ENCODE measurements at regions not wholly inside any gene's neighbourhood (a gene's known extent, or its start where the extent isn't known, plus 50 kb on each side); places are given as distances from the start of the nearest gene placed in this dataset.

DNA sequence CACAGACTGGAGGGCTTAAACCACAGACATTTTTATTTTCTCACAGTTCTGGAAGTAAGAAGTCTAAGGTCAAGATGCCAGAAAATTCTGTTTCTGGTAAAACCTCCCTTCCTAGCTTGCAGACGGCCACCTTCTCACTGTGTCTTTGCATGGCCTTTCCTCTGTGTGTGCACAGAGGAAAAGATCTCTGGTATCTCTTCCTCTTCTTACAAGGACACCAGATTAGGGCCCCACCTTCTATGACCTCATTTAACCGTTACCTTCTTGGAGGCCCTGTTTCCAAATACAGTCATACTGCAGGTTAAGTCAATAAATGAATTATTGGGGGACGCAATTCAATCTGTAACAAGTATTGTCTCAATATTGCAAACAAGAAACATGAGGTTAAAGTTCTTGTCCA is 63.0 kb upstream of the PRDX6 start (continued):
- TF ChIP-seq TCF7 (IDR thresholded peaks at IDR 0.05; ENCODE audit: borderline replicate concordance) (peak; percentile 34; the same call in 1 of the 2 replicates), HDAC2 (IDR thresholded peaks at IDR 0.05) (no peak), SPI1 (IDR thresholded peaks at IDR 0.05; ENCODE audit: borderline replicate concordance, insufficient read depth, low read depth, low read length) (peak; percentile 86), TCF3 (IDR thresholded peaks at IDR 0.05; ENCODE audit: borderline replicate concordance, insufficient read depth, low read depth, low read length) (0 out of 2 replicates have a peak, but pooled peaks have one; percentile 17), SMAD5 (IDR thresholded peaks at IDR 0.05; ENCODE audit: low read depth) (peak; percentile 88), CBFB (IDR thresholded peaks at IDR 0.05; ENCODE audit: low read depth) (peak; percentile 90), SMARCA5 (IDR thresholded peaks at IDR 0.05) (no peak), POLR2AphosphoS5 (IDR thresholded peaks at IDR 0.05; ENCODE audit: low read length) (peak; percentile 87), NR2F1 (conservative IDR thresholded peaks at IDR 0.05) (peak; percentile 43; the same call in 1 of the 2 replicates), MYB (IDR thresholded peaks at IDR 0.05; ENCODE audit: borderline replicate concordance, low read depth, low read length) (peak; percentile 72; the same call in 1 of the 2 replicates), YY1 (IDR thresholded peaks at IDR 0.05; ENCODE audit: low read depth, low read length) (peak; percentile 51; the same call in 1 of the 2 replicates), YBX1 (IDR thresholded peaks at IDR 0.05) (no peak), CBX3 (IDR thresholded peaks at IDR 0.05; ENCODE audit: borderline replicate concordance, low read depth) (no peak), ATF7 (IDR thresholded peaks at IDR 0.05; ENCODE audit: low read depth) (peak; percentile 94), POLR2AphosphoS2 (IDR thresholded peaks at IDR 0.05; ENCODE audit: low read depth, low read length) (0 out of 2 replicates have a peak, but pooled peaks have one; percentile 40), POLR2A (IDR thresholded peaks at IDR 0.05; ENCODE audit: low read depth, low read length) (peak; percentile 72), TBL1XR1 (IDR thresholded peaks at IDR 0.05; ENCODE audit: low read depth, low read length) (peak; percentile 78; the same call in 1 of the 2 replicates), EP300 (IDR thresholded peaks at IDR 0.05; ENCODE audit: borderline replicate concordance in 1 of 2, control insufficient read depth in 1 of 2, low read depth in 2 of 2, low read length in 2 of 2) (peak in 1 of 2 experiments; percentile 56; a peak in 1 of 4 replicates)
- TF ChIP-seq, protein P1, sequence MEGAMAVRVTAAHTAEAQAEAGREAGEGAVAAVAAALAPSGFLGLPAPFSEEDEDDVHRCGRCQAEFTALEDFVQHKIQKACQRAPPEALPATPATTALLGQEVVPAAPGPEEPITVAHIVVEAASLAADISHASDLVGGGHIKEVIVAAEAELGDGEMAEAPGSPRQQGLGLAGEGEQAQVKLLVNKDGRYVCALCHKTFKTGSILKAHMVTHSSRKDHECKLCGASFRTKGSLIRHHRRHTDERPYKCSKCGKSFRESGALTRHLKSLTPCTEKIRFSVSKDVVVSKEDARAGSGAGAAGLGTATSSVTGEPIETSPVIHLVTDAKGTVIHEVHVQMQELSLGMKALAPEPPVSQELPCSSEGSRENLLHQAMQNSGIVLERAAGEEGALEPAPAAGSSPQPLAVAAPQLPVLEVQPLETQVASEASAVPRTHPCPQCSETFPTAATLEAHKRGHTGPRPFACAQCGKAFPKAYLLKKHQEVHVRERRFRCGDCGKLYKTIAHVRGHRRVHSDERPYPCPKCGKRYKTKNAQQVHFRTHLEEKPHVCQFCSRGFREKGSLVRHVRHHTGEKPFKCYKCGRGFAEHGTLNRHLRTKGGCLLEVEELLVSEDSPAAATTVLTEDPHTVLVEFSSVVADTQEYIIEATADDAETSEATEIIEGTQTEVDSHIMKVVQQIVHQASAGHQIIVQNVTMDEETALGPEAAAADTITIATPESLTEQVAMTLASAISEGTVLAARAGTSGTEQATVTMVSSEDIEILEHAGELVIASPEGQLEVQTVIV (IDR thresholded peaks at IDR 0.05; ENCODE audit: borderline replicate concordance, partially characterized antibody), result no peak
- TF ChIP-seq, protein P2, sequence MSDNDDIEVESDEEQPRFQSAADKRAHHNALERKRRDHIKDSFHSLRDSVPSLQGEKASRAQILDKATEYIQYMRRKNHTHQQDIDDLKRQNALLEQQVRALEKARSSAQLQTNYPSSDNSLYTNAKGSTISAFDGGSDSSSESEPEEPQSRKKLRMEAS (IDR thresholded peaks at IDR 0.05; ENCODE audit: low read depth, low read length), result peak; percentile 27; the same call in 1 of the 2 replicates
- TF ChIP-seq, protein P3, sequence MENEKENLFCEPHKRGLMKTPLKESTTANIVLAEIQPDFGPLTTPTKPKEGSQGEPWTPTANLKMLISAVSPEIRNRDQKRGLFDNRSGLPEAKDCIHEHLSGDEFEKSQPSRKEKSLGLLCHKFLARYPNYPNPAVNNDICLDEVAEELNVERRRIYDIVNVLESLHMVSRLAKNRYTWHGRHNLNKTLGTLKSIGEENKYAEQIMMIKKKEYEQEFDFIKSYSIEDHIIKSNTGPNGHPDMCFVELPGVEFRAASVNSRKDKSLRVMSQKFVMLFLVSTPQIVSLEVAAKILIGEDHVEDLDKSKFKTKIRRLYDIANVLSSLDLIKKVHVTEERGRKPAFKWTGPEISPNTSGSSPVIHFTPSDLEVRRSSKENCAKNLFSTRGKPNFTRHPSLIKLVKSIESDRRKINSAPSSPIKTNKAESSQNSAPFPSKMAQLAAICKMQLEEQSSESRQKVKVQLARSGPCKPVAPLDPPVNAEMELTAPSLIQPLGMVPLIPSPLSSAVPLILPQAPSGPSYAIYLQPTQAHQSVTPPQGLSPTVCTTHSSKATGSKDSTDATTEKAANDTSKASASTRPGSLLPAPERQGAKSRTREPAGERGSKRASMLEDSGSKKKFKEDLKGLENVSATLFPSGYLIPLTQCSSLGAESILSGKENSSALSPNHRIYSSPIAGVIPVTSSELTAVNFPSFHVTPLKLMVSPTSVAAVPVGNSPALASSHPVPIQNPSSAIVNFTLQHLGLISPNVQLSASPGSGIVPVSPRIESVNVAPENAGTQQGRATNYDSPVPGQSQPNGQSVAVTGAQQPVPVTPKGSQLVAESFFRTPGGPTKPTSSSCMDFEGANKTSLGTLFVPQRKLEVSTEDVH (IDR thresholded peaks at IDR 0.05; ENCODE audit: low read depth, partially characterized antibody), result no peak
- TF ChIP-seq, protein P4, sequence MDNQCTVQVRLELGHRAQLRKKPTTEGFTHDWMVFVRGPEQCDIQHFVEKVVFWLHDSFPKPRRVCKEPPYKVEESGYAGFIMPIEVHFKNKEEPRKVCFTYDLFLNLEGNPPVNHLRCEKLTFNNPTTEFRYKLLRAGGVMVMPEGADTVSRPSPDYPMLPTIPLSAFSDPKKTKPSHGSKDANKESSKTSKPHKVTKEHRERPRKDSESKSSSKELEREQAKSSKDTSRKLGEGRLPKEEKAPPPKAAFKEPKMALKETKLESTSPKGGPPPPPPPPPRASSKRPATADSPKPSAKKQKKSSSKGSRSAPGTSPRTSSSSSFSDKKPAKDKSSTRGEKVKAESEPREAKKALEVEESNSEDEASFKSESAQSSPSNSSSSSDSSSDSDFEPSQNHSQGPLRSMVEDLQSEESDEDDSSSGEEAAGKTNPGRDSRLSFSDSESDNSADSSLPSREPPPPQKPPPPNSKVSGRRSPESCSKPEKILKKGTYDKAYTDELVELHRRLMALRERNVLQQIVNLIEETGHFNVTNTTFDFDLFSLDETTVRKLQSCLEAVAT (IDR thresholded peaks at IDR 0.05), result 0 out of 2 replicates have a peak, but pooled peaks have one; percentile 15

Data from GM12878 (cell line).